Fibroblast of skin of right biceps (primary cell): ENCODE measurements at regions not wholly inside any gene's neighbourhood (a gene's known extent, or its start where the extent isn't known, plus 50 kb on each side); places are given as distances from the start of the nearest gene placed in this dataset.
A peak's percentile ranks its signal among the peaks of the same experiment; 100 is the strongest.
"Not testable (repeated sequence)": the region's sequence is repeated elsewhere in the genome, so short reads cannot be mapped to it uniquely, and the experiment has no call there.

Experiments
- DNase-seq: peaks from one replicate; pipeline ENCODE4 v3.0.0-alpha.2; 2013

DNA sequence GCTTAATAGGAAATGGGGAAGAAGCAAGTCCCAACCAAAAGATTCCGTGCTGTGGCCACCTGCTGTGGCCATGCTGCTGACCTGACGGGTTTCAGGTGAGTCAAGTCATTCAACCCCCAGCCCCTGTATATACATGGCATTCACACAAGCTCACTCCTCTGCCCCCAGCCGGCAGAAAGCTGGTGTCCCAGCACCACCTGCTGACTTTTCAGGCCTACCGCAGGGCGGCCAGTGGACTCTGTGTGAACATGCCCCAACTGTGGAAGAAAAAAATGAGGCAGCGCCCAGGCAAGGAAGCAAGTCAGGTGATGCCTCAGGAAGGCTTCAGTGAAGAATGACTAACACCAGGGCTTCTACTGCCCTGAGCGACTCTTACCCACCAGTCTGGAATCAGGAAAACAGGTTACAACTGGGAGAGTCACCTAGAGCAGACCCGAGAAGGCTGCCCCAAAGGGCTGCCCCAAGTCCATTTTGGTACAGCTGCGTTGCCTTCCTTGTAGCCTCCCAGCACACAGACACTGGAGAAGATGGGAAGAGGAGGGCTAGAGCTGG lies 536.5 kb downstream of the TP53TG3F start:
- not testable (repeated sequence) for DNase-seq

DNA sequence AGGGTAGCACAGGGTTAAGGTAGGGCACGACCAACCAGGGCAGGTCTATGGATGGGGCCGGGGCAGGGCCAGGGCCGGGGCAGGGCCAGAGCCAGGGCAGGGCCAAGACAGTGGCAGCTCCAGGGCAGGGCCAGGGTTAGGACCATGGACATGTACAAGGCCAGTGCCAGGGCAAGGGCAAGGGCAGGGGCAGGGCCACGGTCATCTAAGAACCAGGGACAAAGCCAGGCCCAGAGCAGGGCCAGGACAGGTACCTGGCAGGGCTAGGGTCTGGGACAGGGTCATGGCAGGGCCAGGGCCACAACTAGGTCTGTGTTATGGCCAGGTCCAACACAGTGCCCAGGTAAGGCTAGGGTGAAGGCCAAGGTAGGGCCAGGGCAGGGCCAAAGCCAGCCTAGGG lies 541.8 kb downstream of the TP53TG3F start:
- DNase-seq: not testable (repeated sequence)

DNA sequence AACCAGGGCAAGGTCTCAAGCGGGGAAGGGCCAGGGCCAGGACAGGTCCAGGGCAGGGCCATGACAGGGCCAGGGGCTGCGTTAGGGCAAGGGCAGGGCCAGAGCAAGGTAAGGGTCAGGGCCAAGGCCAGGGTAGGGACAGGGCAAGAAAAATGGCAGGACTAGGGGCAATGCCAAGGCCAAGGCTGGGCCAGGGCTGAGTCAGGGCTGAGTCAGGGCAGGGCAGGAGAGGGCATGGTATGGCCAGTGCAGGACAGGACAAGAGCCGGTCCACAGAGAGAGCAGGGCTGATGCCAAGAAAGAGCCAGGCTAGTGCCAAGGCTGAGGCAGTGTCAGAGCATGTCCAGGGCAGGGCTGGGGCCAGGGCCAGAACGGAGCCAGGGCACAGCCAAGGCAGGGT lies 542.5 kb downstream of the TP53TG3F start:
- not testable (repeated sequence) for DNase-seq

DNA sequence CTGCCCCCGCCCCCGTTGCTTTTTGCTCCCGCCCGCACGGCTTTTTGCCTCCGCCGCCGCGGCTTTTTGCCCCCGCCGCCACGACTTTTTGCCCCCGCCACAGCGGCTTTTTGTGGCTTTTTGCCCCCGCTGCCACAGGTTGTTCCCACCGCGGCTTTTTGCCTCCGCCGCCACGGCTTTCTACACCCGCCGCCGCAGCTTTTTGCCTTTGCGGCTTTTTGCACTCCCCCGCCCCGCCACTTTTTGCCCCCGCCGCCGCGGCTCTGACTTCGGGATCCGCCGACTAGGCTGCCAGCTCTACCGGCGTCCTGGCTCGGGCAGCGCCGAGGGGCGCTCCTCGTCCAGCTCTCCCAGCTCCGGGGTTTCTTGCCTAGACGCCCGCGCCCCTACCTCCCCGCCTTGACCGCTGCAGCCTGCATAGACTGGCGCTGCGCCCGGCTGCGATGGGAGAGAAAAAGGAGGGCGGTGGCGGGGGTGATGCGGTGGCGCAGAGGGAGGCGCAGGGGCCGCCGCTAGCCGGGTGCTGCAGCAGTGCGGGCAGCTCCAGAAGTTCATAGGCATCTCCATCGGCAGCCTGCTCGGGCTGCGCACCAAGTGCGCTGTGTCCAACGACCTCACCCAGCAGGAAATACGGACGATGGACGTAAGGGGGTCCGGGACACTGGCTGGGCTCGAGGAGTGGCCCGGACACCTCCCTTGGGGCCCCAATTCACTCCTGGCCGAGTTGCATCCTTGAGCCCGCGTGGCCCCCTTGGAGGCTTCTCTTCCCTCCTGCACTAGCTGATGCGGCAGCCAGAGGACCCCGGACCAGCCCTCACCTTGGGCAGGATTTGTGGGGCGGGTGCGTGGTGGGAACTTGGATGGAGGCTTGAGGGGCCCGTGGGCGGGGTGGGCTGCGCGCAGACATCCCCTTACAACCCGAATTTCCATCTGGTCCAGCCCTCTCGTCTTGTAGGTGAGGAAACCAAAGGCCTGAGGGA lies 555.7 kb downstream of the TP53TG3F start:
- DNase-seq: not testable (repeated sequence)

DNA sequence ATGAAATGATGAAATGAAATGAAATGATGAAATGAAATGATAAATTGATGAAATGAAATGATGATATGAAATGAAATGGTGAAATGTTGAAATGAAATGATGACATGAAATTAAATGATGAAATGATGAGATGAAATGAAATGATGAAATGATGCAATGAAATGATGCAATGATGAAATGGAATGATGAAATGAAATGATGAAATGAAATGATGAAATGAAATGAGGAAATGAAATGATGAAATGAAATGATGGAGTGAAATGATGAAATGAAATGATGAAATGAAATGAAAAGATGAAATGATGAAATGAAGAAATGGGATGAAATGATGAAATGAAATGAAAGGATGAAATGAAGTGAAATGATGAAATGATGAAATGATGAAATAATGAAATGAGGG lies 558.9 kb downstream of the TP53TG3F start:
- DNase-seq: not testable (repeated sequence)

DNA sequence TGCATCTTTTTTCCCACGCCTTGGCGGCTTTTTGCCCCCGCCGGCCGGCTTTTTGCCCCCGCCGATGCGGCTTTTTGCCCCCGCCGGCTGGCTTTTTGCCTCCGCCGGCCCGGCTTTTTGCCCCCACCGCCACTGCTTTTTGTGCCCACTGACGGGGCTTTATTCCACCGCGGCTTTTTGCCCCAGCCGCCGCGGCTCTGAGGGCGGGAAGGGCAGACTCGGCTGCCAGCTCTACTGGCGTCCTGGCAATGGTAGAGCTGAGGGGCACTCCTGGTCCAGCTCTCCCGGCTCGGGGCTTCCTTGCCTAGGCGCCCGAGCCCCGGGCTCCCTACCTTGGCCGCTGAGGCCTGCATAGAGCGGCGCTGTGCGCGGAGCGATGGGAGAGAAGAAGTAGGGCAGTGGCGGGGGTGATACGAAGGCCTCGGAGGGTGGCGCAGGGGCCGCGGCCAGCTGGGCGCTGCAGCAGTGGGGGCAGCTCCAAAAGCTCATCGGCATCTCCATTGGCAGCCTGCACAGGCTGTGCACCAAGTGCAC lies 591.4 kb downstream of the TP53TG3F start:
- no peak for DNase-seq

DNA sequence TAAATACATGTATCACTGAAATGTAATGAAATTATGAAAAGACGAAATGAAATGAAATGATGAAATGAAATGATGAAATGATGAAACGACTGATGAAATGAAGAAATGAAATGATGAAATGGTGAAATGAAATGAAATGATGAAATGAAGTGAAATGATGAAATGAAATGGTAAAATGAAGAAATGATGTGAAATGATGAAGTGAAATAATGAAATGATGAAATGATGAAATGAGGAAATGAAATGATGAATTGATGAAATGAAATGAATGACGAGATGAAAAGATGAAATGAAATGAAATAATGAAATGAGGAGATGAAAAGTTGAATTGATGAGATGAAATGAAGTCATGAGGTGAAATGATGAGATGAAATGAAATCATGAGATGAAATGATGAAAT lies 594.7 kb downstream of the TP53TG3F start:
- no peak for DNase-seq

DNA sequence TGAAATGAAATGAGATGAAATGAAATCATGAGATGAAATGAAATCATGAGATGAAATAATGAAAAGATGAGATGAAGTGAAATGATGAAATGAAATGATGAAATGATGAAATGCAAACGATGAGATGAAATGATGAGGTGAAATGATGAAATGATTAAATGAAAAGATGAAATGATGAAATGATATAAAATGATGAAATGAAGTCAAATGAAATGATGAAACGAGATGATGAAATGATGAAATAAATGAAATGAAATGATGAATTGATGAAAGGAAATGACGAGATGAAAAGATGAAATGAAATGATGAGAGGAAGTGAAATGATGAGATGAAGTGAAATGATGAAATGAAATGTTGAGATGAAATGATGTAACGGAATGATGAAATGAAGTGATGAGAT lies 595.6 kb downstream of the TP53TG3F start:
- DNase-seq: no peak

DNA sequence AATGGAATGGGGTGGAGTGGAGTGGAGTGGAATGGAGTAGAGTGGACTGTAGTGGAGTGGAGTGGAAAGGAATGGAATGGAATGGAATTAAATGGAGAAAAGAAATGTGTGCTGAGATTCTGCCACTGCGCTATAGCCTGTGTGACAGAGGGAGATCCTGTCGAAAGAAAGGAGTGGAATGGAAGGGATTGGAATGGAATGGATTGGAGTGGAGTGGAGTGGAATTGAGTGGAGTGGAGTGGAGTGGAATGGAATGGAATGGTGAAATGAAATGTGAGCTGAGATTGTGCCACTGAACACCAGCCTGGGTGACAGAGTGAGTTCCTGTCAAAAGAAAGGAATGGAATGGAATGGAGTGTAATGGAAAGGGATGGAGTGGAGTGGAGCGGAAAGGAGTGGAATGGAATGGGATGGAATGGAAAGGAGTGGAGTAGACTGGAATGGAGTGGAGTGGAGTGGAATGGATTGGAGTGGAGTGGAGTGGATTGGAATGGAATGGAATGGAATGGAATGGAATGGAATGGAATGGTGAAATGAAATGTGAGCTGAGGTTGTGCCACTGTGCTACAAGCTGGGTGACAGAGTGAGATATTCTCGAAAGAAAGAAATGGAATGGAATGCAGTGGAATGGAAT lies 603.3 kb downstream of the TP53TG3F start:
- DNase-seq: not testable (repeated sequence)

DNA sequence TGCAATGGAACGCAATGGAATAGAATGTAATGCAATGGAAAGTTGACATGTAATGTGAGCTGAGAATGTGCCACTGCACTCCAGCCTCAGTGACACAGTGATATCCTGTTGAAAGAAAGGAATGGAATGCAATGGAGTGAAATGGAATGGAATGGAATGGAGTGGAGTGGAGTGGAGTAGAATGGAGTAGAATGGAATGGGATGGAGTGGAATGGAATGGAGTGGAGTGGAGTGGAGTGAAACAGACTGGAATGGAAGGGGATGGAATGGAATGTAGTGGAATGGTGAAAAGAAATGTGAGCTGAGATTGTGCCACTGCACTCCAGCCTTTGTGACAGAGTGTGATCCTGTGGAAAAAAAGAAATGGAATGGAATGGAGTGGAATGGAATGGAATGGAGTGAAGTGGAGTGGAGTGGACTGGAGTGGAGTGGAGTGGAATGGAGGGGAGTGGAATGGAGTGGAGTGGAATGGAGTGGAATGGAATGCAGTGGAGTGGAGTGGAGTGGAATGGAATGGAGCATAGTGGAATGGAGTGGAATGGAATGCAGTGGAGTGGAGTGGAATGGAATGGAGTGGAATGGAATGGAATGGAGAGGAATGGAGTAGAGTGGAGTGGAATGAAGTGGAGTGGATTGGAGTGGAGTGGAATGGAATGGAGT lies 604.2 kb downstream of the TP53TG3F start:
- not testable (repeated sequence) for DNase-seq

DNA sequence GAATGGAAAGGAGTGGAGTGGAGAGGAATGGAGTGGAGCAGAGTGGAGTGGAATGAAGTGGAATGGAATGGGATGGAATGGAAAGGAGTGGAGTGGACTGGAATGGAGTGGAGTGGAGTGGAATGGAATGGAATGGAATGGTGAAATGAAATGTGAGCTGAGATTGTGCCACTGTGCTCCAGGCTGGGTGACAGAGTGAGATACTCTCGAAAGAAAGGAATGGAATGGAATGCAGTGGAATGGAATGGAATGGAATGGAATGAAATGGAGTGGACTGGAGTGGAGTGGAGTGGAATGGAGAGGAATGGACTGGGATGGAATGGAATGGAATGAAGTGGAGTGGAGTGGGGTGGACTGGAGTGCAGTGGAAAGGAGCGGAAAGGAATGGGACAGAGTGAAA lies 605.2 kb downstream of the TP53TG3F start:
- not testable (repeated sequence) for DNase-seq

DNA sequence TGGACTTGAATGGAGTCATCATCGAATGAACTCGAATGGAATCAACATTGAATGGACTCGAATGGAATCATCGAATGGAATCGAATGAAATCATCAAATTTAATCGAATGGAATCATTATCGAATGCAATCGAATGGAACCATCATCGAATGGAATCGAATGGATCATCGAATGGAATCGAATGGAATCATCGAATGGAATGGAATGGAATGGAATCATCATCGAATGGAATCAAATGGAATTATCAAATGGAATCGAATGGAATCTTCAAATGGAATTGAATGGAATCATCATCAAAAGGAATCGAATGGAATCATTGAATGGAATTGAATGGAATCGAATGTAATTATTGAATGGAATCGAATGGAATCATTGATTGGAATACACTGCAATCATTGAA lies 610.3 kb downstream of the TP53TG3F start:
- DNase-seq: not testable (repeated sequence)

DNA sequence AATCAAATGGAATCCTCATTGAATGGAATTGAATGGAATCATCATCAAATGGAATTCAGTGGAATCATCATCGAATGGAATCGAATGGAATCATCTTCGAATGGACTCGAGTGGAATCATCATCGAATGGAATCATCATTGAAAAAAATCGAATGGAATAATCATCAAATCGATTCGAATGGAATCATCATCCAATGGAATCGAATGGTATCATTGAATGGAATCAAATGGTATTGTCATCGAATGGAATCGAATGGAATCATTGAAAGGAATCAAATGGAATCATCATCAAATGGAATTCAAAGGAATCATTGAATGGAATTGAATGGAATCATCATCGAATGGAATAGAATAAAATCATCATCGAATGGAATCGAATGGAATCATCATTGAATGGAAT lies 619.3 kb downstream of the TP53TG3F start:
- peak; percentile 3 for DNase-seq

DNA sequence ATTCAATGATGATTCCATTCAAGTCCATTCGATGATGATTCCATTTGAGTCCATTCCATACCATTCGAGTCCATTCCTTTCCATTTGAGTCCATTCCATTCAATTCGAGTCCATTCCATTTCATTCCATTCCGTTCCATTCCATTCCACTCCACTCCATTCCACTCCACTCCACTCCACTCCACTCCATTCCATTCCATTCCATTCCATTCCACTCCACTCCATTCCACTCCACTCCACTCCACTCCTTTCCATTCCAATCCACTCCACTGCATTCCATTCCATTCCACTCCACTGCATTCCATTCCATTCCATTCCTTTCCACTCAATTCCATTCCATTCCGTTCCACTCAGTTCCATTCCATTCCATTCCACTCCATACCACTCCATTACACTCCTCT lies 625.6 kb downstream of the TP53TG3F start:
- not testable (repeated sequence) for DNase-seq

DNA sequence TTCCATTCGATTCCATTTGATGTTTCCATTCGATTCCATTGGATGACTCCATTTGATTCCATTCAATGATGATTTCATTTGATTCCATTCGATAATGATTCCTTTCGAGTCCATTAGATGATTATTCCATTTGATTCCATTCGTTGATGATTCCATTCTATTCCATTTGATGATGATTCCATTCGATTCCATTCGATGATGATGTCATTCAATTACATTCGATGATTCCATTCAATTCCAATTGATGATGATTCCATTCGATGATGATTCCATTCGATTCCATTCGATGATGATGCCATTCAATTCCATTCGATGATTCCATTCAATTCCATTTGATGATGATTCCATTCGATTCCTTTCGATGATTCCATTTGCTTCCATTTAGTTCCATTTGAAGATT lies 635.6 kb downstream of the TP53TG3F start:
- not testable (repeated sequence) for DNase-seq

DNA sequence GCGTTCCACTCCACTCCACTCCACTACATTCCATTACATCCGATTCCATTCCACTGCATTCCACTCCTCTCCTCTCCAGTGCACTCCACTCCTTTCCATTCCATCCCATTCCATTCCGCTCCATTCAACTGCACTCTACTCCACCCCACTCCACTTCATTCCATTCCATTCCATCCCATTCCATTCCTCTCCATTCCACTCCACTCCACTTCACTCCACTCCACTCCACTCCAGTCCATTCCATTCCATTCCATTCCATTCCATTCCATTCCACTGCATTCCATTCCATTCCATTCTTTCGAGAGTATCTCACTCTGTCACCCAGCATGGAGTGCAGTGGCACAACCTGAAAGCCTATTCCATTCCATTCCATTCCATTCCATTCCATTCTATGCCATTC lies 637.5 kb downstream of the TP53TG3F start:
- DNase-seq: not testable (repeated sequence)

DNA sequence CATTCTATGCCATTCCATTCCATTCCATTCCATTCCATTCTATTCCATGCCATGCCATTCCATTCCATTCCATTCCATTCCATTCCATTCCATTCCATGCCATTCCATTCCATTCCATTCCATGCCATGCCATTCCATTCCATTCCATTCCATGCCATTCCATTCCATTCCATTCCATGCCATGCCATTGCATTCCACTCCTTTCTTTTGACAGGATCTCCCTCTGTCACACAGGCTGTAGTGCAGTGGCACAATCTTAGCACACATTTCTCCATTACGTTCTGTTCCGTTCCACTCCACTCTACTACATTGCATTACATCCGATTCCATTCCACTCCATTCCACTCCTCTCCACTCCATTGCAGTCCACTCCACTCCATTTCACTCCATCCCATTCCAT lies 637.9 kb downstream of the TP53TG3F start:
- DNase-seq: not testable (repeated sequence)

DNA sequence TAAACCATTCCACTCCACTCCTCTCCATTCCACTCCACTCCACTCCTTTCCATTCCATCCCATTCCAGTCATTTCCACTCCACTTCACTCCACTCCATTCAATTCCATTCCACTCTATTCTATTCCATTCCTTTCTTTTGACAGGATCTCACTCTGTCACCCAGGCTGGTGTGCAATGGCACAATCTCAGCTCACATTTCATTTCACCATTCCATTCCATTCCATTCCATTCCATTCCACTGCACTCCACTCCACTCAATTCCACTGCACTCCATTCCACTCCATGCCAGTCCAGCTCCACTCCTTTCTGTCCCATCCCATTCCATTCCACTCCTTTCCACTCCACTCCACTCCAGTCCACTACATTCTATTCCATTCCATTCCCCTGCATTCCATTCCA lies 638.6 kb downstream of the TP53TG3F start:
- DNase-seq: not testable (repeated sequence)

DNA sequence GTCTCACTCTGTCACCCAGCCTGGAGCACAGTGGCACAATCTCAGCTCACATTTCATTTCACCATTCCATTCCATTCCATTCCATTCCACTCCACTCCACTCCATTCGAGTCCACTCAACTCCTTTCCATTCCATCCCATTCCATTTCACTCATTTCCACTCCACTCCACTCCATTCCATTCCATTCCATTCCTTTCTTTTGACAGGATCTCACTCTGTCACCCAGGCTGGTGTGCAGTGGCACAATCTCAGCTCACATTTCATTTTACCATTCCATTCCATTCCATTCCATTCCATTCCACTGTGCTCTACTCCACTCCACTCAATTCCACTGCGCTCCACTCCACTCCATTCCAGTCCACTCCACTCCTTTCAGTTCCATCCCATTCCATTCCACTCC lies 639.6 kb downstream of the TP53TG3F start:
- DNase-seq: not testable (repeated sequence)
